ENCODE measurements at regions not wholly inside any gene's neighbourhood (a gene's known extent, or its start where the extent isn't known, plus 50 kb on each side); places are given as distances from the start of the nearest gene placed in this dataset.

- TF ChIP-seq, protein P1, sequence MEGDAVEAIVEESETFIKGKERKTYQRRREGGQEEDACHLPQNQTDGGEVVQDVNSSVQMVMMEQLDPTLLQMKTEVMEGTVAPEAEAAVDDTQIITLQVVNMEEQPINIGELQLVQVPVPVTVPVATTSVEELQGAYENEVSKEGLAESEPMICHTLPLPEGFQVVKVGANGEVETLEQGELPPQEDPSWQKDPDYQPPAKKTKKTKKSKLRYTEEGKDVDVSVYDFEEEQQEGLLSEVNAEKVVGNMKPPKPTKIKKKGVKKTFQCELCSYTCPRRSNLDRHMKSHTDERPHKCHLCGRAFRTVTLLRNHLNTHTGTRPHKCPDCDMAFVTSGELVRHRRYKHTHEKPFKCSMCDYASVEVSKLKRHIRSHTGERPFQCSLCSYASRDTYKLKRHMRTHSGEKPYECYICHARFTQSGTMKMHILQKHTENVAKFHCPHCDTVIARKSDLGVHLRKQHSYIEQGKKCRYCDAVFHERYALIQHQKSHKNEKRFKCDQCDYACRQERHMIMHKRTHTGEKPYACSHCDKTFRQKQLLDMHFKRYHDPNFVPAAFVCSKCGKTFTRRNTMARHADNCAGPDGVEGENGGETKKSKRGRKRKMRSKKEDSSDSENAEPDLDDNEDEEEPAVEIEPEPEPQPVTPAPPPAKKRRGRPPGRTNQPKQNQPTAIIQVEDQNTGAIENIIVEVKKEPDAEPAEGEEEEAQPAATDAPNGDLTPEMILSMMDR (IDR thresholded peaks at IDR 0.05): no peak
- TF ChIP-seq EZH2 (IDR thresholded peaks at IDR 0.05; ENCODE audit: borderline replicate concordance, insufficient read depth, low read depth, low read length, poor library complexity, severe bottlenecking): no peak
Measured at GRCh38 chr14:42200957-42201356, 594.3 kb downstream of the LRFN5 start.

Data from B cell (primary cell).